Transverse colon (tissue), 4 donors: ENCODE measurements at regions not wholly inside any gene's neighbourhood (a gene's known extent, or its start where the extent isn't known, plus 50 kb on each side); places are given as distances from the start of the nearest gene placed in this dataset.

Experiments used
- EP300 ChIP-seq: sonication (generic); formaldehyde crosslinking; IDR thresholded peaks from one replicate; pipeline ENCODE4 v1.6.1; 2017; ENCODE audit warnings: antibody characterized with exemption, low read depth
- POLR2A ChIP-seq: fragments of 450-650 bp; IDR thresholded peaks from one replicate; pipeline ENCODE4 v1.6.1; 2016; ENCODE audit warnings: antibody characterized with exemption, mild to moderate bottlenecking, moderate library complexity
- POLR2AphosphoS5 ChIP-seq, 3 donors: sonication (generic); formaldehyde crosslinking; IDR thresholded peaks; one replicate each; pipeline ENCODE4 v1.6.1; 2016; ENCODE audit warnings: antibody characterized with exemption in 3 of 3
- TF ChIP-seq, protein P1 (sequence below), 5 experiments: fragments of 200-600 bp in 3 of 5; fragments of 450-650 bp in 2 of 5; sonication (generic) in 3 of 5; IDR thresholded peaks; 1 replicate in 2 of 5; 2 replicates in 3 of 5; pipeline ENCODE4 v1.5.1; 2016 to 2017; ENCODE audit warnings: antibody characterized with exemption in 5 of 5, inconsistent platforms in 3 of 5, mild to moderate bottlenecking in 2 of 5, moderate library complexity in 1 of 5

DNA sequence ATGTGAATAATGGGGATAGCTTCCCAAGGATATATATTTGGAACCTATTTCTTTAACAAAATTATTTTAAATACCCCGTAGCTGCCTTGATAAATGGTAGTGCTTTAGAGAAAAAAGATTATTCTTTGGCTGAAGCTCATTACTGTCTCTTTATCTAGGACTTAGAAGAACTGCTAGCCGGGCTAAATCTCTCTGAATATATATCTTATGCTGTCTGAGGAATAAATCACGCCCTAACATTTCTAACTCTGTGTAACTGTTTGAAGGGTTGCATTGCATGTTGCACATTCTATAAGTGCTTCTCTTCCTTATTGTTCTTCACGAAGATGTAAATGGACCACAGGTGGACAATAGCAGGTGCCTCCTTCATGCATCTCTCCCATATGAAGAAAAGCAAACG lies 585.0 kb upstream of the ZP4 start:
- TF ChIP-seq POLR2AphosphoS5 (IDR thresholded peaks at IDR 0.05), result no peak
- TF ChIP-seq, protein P1, sequence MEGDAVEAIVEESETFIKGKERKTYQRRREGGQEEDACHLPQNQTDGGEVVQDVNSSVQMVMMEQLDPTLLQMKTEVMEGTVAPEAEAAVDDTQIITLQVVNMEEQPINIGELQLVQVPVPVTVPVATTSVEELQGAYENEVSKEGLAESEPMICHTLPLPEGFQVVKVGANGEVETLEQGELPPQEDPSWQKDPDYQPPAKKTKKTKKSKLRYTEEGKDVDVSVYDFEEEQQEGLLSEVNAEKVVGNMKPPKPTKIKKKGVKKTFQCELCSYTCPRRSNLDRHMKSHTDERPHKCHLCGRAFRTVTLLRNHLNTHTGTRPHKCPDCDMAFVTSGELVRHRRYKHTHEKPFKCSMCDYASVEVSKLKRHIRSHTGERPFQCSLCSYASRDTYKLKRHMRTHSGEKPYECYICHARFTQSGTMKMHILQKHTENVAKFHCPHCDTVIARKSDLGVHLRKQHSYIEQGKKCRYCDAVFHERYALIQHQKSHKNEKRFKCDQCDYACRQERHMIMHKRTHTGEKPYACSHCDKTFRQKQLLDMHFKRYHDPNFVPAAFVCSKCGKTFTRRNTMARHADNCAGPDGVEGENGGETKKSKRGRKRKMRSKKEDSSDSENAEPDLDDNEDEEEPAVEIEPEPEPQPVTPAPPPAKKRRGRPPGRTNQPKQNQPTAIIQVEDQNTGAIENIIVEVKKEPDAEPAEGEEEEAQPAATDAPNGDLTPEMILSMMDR (IDR thresholded peaks at IDR 0.05), result no peak
- no peak for TF ChIP-seq EP300
- no peak for TF ChIP-seq POLR2A
